ENCODE measurements at regions not wholly inside any gene's neighbourhood (a gene's known extent, or its start where the extent isn't known, plus 50 kb on each side); places are given as distances from the start of the nearest gene placed in this dataset.

DNA sequence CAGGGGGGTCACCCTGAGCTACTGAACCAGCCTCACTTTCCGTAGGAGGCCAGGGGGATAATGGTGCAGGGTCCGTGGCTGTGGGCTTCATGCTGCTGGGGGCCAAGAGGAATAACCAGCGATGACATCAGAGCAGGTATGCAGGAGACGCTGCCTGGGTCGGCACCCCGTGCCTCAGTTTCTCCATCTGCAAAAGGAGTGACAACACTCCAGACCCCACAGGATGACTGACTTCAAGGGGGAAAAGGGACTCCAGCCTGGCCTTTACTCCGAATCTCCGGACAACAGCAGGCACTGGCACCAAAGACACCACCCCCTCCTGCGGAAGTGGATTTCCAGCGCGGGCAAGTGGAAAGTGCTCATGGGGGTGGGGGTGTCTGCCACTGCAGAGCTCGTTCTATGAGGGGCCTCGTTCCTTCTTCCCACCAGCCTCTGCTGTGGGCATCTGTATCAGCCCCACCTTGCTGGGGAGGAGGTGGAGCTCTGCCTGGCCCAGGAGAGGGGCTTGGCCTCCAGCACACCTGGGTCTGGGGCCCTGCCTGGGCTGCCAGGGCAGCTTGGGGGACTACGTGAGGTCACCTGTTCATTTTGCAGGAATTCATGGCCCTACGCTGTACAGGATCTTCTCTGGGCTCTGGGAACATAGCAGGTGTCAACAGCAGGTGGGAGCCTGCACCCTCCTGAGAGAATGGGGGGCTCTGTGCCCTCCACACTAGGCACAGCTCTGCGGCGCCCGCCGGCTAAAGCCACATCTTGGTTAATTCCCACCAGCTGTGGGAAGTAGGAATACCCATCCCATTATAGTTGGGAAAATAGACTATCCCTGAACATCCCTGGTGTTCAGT lies 216.6 kb upstream of the C14orf180 start:
- Histone ChIP-seq H3K27me3 (ENCODE audit: control insufficient read depth in 2 of 2, insufficient read depth in 1 of 2, low read length in 1 of 2) (no peaks in the 10 kb centered on the region), H3K36me3 (ENCODE audit: control insufficient read depth in 2 of 2, insufficient read depth in 2 of 2, low read length in 1 of 2) (no peaks in the 10 kb centered on the region), H3K27ac (ENCODE audit: low read depth in 1 of 2, low read length in 1 of 2) (no peak overlapping the region), H3K9me3 (ENCODE audit: control insufficient read depth in 2 of 2, insufficient read depth in 1 of 2, low read length in 1 of 2) (no peaks in the 10 kb centered on the region), H3K4me1 (ENCODE audit: control insufficient read depth in 2 of 2, insufficient read depth in 2 of 2, low read length in 2 of 2) (no peaks in the 10 kb centered on the region), H3K4me3 (ENCODE audit: low read length in 2 of 2) (no peak overlapping the region)
- DNase-seq (ENCODE audit: low read depth in 6 of 9, low spot score in 9 of 9): no peak
- 94% methylated on average over 19 of the region's 19 CpGs for WGBS

DNA sequence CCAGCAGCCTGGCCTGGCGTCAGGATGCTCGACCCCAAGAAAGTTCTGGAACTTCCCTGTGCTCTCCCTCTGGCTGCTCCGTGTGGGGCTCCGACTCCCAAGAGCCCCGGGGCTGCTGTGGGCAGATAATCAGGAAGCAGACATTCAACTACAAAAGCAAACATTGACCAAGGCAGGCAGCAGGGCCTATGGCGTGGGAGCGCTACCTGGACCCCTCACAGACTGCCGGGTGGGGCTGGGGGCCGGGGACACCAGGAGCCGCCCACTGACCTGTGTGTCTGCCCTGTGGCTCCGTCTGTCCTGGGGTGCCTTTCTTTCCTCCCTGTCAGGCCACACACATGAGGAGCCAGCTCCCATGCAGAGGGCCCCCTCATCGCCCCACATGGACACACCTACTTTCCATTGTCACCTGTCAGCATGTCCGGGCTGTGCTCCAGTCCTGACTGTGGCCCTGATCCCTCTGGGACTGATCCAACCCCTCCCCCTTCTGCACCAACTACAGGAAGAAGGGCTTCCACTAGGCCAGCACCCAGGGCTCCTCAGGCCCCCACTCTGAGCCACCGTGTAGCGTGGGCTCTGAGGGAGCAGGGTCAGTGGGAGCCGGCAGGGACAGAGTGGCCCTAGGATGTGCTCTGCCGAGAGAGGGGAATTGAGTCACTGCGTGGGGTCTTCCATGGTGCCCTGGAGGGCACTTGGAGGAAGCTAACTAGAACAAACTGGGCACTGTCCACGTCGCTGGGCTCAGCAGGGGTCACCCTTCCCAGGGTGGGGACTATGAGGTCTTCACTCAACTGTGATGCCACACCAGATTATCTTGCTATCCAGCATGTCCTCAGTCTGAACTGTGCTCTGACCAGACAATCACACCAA lies 215.4 kb upstream of the C14orf180 start:
- no peak for DNase-seq (ENCODE audit: low read depth in 6 of 9, low spot score in 9 of 9)
- Histone ChIP-seq H3K36me3 (ENCODE audit: control insufficient read depth in 2 of 2, insufficient read depth in 2 of 2, low read length in 1 of 2) (no peaks in the 10 kb centered on the region), H3K4me1 (ENCODE audit: control insufficient read depth in 2 of 2, insufficient read depth in 2 of 2, low read length in 2 of 2) (no peaks in the 10 kb centered on the region), H3K27ac (ENCODE audit: low read depth in 1 of 2, low read length in 1 of 2) (no peak overlapping the region), H3K9me3 (ENCODE audit: control insufficient read depth in 2 of 2, insufficient read depth in 1 of 2, low read length in 1 of 2) (no peaks in the 10 kb centered on the region), H3K4me3 (ENCODE audit: low read length in 2 of 2) (no peak overlapping the region), H3K27me3 (ENCODE audit: control insufficient read depth in 2 of 2, insufficient read depth in 1 of 2, low read length in 1 of 2) (no peaks in the 10 kb centered on the region)
- WGBS: 84% methylated on average over 20 of the region's 20 CpGs

DNA sequence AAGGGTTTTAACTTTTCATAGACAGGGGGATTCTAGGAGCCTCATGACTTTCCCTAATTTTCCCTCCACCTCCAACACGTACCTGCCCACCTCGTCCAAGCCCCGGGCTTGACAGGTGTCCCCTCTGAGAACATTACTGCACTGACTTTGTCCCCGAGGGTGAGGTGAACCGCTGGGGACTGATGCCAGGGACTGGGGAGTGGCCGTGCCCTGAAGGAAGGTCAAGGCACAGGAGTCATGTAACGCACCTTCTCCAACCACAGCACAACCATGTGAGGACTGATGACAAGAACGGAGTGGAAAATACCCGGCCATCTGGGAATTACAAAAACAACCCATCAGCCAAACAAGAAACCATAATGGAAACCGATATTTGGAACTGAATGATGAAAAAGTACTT lies 214.7 kb upstream of the C14orf180 start:
- WGBS: 86% methylated on average over 10 of the region's 10 CpGs
- H3K4me3 ChIP-seq (ENCODE audit: low read length in 2 of 2): no peak overlapping the region
- DNase-seq (ENCODE audit: low read depth in 6 of 9, low spot score in 9 of 9): no peak
- no peaks in the 10 kb centered on the region for H3K27me3 ChIP-seq (ENCODE audit: control insufficient read depth in 2 of 2, insufficient read depth in 1 of 2, low read length in 1 of 2)
- no peaks in the 10 kb centered on the region for H3K9me3 ChIP-seq (ENCODE audit: control insufficient read depth in 2 of 2, insufficient read depth in 1 of 2, low read length in 1 of 2)
- H3K27ac ChIP-seq (ENCODE audit: low read depth in 1 of 2, low read length in 1 of 2): no peak overlapping the region
- no peaks in the 10 kb centered on the region for H3K36me3 ChIP-seq (ENCODE audit: control insufficient read depth in 2 of 2, insufficient read depth in 2 of 2, low read length in 1 of 2)
- H3K4me1 ChIP-seq (ENCODE audit: control insufficient read depth in 2 of 2, insufficient read depth in 2 of 2, low read length in 2 of 2): no peaks in the 10 kb centered on the region

DNA sequence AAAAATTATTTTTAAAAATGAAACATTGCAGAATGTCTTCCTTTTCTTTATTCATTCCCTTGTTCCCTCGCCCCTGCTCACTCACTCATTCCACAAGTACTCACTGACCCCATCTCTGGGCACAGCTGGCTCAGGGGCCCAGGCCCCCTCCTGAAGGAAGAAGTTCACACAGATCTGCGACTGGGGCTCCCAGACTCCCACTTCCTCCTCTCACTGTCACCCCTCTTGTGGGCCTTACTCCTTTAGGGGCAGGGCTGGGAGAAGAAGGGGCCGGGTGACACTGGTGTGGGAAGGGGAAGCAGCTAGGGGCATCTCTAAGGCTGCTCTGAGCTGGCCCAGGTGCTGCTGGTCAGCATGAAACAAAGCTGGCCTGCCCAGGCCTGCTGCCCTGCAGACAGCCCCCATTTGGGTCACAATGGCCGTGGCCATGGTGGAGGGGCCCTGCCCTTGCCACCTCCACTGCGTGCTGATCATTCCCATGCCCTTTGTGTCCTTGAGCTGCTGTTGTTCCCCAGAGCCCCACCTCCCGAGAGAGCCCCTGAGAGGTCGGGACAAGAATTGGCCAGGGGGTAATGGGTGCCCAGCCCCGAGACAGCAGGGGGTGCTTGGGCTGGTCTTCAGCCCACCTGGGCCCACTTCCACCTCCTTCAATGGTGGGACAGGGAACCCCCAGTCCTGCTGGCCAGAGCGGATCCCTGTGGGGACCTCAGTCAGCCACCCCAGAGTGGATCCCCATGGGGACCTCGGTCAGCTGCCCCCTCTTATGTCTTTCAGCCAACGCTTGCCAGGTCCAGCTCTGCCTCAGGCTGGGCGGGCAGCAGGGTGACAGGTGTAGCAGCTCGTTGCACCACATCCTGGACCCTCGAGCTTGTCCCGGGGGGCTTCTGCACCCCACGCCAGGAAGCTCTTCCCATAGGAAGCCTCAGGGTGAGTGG lies 212.4 kb upstream of the C14orf180 start:
- H3K4me1 ChIP-seq (ENCODE audit: control insufficient read depth in 2 of 2, insufficient read depth in 2 of 2, low read length in 2 of 2): no peaks in the 10 kb centered on the region
- H3K36me3 ChIP-seq (ENCODE audit: control insufficient read depth in 2 of 2, insufficient read depth in 2 of 2, low read length in 1 of 2): no peaks in the 10 kb centered on the region
- no peaks in the 10 kb centered on the region for H3K27me3 ChIP-seq (ENCODE audit: control insufficient read depth in 2 of 2, insufficient read depth in 1 of 2, low read length in 1 of 2)
- H3K4me3 ChIP-seq (ENCODE audit: low read length in 2 of 2): no peak overlapping the region
- WGBS: 92% methylated on average over 16 of the region's 16 CpGs
- no peaks in the 10 kb centered on the region for H3K9me3 ChIP-seq (ENCODE audit: control insufficient read depth in 2 of 2, insufficient read depth in 1 of 2, low read length in 1 of 2)
- DNase-seq (ENCODE audit: low read depth in 6 of 9, low spot score in 9 of 9): no peak
- no peak overlapping the region for H3K27ac ChIP-seq (ENCODE audit: low read depth in 1 of 2, low read length in 1 of 2)

DNA sequence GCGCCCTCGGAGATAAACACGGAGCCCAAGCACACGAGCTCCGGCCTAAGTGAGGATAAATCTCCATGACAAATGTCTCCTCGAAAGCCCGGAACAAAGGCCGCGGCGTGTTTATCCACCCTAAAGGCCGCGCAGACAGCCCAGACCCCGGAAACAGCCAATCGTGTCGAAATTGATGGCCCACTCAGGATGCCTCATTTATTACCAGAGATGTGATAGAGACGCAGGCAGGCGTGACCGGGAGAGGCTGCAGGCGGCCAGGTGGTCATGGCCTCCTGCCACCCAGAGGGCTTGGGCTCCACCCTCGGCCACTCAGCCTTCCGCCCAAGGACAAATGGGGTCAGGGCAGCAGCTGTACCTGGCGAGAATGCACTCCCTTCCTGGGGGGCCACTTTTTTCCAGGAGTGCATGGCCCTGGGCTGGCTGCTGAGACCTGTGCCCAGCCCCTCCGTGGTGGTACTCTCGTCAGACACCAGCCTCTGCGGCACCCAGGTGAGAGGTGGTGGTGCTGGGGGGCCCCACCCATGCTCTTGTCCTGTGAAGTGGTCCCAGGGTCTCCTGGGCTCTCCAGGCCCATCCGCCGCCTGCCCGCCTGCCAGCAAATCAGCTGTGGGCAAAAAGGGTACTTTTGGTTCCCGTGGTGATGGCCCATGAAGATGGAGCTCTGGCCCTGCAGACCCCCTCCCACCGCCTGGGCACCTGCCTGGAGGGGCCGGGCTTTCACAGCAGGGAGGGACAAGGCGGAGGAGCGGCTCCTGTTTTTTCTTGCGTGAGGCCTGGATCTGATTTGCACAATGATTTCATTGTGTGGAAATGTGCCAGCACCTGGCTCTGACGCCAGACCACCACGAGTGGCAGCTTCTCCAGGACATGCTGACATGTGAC lies 211.5 kb upstream of the C14orf180 start:
- WGBS: 90% methylated on average over 36 of the region's 36 CpGs
- no peaks in the 10 kb centered on the region for H3K27me3 ChIP-seq (ENCODE audit: control insufficient read depth in 2 of 2, insufficient read depth in 1 of 2, low read length in 1 of 2)
- DNase-seq (ENCODE audit: low read depth in 6 of 9, low spot score in 9 of 9): no peak
- H3K4me3 ChIP-seq (ENCODE audit: low read length in 2 of 2): no peak overlapping the region
- H3K4me1 ChIP-seq (ENCODE audit: control insufficient read depth in 2 of 2, insufficient read depth in 2 of 2, low read length in 2 of 2): no peaks in the 10 kb centered on the region
- H3K36me3 ChIP-seq (ENCODE audit: control insufficient read depth in 2 of 2, insufficient read depth in 2 of 2, low read length in 1 of 2): no peaks in the 10 kb centered on the region
- H3K27ac ChIP-seq (ENCODE audit: low read depth in 1 of 2, low read length in 1 of 2): no peak overlapping the region
- H3K9me3 ChIP-seq (ENCODE audit: control insufficient read depth in 2 of 2, insufficient read depth in 1 of 2, low read length in 1 of 2): no peaks in the 10 kb centered on the region

DNA sequence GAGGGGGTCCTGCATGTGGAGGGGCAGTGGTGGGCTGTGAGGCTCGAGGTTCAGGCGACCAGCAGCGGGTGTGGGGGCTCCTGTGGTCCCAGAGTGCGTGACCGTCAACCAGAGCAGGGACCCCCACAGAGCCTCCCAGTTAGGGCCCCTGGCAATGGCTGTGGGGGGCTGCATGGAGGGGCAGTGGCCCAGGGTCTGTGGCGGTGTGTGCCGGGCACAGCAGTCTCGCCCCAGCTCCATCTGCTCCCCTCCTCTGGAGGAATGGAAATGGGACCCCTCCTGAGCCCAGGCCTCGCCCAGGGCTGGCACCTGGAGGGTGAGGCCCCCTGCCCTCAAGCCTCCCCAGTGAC lies 210.8 kb upstream of the C14orf180 start:
- no peaks in the 10 kb centered on the region for H3K9me3 ChIP-seq (ENCODE audit: control insufficient read depth in 2 of 2, insufficient read depth in 1 of 2, low read length in 1 of 2)
- no peaks in the 10 kb centered on the region for H3K36me3 ChIP-seq (ENCODE audit: control insufficient read depth in 2 of 2, insufficient read depth in 2 of 2, low read length in 1 of 2)
- no peak for DNase-seq (ENCODE audit: low read depth in 6 of 9, low spot score in 9 of 9)
- 83% methylated on average over 9 of the region's 9 CpGs for WGBS
- H3K4me1 ChIP-seq (ENCODE audit: control insufficient read depth in 2 of 2, insufficient read depth in 2 of 2, low read length in 2 of 2): no peaks in the 10 kb centered on the region
- no peak overlapping the region for H3K27ac ChIP-seq (ENCODE audit: low read depth in 1 of 2, low read length in 1 of 2)
- no peak overlapping the region for H3K4me3 ChIP-seq (ENCODE audit: low read length in 2 of 2)
- H3K27me3 ChIP-seq (ENCODE audit: control insufficient read depth in 2 of 2, insufficient read depth in 1 of 2, low read length in 1 of 2): no peaks in the 10 kb centered on the region

DNA sequence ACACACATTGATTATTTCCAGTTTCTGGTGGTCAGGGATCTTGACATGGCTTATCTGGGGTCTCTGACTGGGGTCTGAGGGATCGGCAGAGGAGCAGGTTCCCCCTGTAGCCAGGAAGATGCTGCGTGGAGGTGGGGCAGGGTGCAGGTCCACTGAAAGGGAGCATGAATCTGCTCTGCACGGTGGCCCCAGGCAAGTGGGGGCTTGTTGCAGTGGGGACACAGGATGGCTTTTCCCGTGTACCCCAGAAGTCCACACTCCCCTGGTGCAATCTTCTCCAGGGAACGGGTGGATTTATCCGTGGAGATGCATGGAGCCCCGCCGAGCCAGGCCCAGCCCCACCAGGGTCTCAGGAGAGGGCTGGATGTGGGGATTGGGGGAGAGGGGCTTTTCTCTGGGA lies 210.4 kb upstream of the C14orf180 start:
- 71% methylated on average over 8 of the region's 8 CpGs for WGBS
- H3K4me1 ChIP-seq (ENCODE audit: control insufficient read depth in 2 of 2, insufficient read depth in 2 of 2, low read length in 2 of 2): no peaks in the 10 kb centered on the region
- no peaks in the 10 kb centered on the region for H3K9me3 ChIP-seq (ENCODE audit: control insufficient read depth in 2 of 2, insufficient read depth in 1 of 2, low read length in 1 of 2)
- H3K36me3 ChIP-seq (ENCODE audit: control insufficient read depth in 2 of 2, insufficient read depth in 2 of 2, low read length in 1 of 2): no peaks in the 10 kb centered on the region
- no peak overlapping the region for H3K4me3 ChIP-seq (ENCODE audit: low read length in 2 of 2)
- DNase-seq (ENCODE audit: low read depth in 6 of 9, low spot score in 9 of 9): no peak
- no peaks in the 10 kb centered on the region for H3K27me3 ChIP-seq (ENCODE audit: control insufficient read depth in 2 of 2, insufficient read depth in 1 of 2, low read length in 1 of 2)
- H3K27ac ChIP-seq (ENCODE audit: low read depth in 1 of 2, low read length in 1 of 2): no peak overlapping the region

DNA sequence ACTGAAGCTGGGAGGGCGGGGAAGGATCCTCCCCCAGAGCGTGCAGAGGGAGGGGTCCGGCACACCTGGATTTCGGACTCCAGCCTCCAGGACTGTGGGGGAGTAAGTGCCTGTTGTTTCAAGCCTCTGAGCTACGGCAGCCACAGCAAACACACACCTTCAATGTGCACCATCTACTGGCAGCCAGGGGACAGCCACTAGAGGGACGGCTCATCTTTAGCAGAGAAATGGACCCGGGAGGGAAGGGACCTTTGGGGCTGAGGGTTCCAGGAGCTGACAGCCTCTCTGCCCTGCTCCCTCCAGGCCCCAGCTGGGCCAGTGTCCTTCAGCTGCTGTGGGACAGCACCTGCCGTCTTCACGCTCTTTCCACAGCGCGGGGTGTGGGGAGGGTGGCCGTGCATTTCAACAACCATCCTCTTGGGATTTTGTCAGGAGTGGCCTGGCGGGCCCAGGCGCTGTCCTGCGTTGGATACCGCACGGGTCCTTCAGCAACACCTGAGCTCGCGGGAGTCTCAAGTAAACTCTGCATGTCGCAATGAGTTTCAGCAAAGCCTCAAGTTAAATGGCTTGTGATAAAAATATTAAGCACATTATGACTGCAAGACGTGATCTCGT lies 209.2 kb upstream of the C14orf180 start:
- H3K9me3 ChIP-seq (ENCODE audit: control insufficient read depth in 2 of 2, insufficient read depth in 1 of 2, low read length in 1 of 2): no peaks in the 10 kb centered on the region
- H3K4me1 ChIP-seq (ENCODE audit: control insufficient read depth in 2 of 2, insufficient read depth in 2 of 2, low read length in 2 of 2): no peaks in the 10 kb centered on the region
- 75% methylated on average over 22 of the region's 22 CpGs for WGBS
- H3K27me3 ChIP-seq (ENCODE audit: control insufficient read depth in 2 of 2, insufficient read depth in 1 of 2, low read length in 1 of 2): no peaks in the 10 kb centered on the region
- H3K4me3 ChIP-seq (ENCODE audit: low read length in 2 of 2): no peak overlapping the region
- no peaks in the 10 kb centered on the region for H3K36me3 ChIP-seq (ENCODE audit: control insufficient read depth in 2 of 2, insufficient read depth in 2 of 2, low read length in 1 of 2)
- no peak overlapping the region for H3K27ac ChIP-seq (ENCODE audit: low read depth in 1 of 2, low read length in 1 of 2)
- no peak for DNase-seq (ENCODE audit: low read depth in 6 of 9, low spot score in 9 of 9)
